NT2/D1 (cell line): ENCODE measurements at regions not wholly inside any gene's neighbourhood (a gene's known extent, or its start where the extent isn't known, plus 50 kb on each side); places are given as distances from the start of the nearest gene placed in this dataset.

Source experiments
- SUZ12 ChIP-seq: IDR thresholded peaks from 2 replicates; pipeline ENCODE4 v1.6.1; 2011; ENCODE audit not compliant: insufficient read length, insufficient read depth; ENCODE audit errors: extremely low read depth
- YY1 ChIP-seq: IDR thresholded peaks from 2 replicates; pipeline ENCODE4 v1.6.1; 2011; ENCODE audit not compliant: insufficient read length, insufficient read depth
- ZNF274 ChIP-seq: IDR thresholded peaks from 2 replicates; pipeline ENCODE4 v1.6.1; 2011; ENCODE audit warnings: mild to moderate bottlenecking, low read depth, low read length

DNA sequence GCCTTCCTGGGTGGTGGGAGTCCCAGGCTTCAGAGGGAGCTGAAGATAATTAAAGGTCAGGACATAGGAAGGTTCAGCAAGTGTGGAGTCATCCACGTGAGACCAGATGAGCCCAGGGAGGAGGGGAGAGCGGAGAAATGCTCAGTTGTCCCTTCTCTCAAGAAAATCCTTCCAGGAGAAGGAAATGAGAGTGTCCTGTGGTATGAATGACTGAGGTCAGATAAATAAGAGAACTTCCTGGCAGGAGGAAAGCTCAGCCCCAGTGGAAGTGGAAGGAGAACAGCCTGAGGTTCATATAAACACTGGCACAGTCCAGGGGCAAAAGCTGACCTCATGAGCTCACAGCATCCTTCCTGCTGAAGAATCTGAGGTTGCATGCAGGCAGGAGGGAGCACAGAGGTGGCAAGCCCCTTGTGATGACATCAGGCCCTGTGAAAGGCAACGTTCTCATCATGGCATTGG is 97.6 kb downstream of the NAV1 start:
- TF ChIP-seq YY1 = no peak
- no peak for TF ChIP-seq ZNF274
- no peak for TF ChIP-seq SUZ12
